ENCODE measurements at regions not wholly inside any gene's neighbourhood (a gene's known extent, or its start where the extent isn't known, plus 50 kb on each side); places are given as distances from the start of the nearest gene placed in this dataset.

GRCh38 chr16:9436175-9436574 is 344.7 kb downstream of the HAPSTR1 start:
- TF ChIP-seq, protein P1, sequence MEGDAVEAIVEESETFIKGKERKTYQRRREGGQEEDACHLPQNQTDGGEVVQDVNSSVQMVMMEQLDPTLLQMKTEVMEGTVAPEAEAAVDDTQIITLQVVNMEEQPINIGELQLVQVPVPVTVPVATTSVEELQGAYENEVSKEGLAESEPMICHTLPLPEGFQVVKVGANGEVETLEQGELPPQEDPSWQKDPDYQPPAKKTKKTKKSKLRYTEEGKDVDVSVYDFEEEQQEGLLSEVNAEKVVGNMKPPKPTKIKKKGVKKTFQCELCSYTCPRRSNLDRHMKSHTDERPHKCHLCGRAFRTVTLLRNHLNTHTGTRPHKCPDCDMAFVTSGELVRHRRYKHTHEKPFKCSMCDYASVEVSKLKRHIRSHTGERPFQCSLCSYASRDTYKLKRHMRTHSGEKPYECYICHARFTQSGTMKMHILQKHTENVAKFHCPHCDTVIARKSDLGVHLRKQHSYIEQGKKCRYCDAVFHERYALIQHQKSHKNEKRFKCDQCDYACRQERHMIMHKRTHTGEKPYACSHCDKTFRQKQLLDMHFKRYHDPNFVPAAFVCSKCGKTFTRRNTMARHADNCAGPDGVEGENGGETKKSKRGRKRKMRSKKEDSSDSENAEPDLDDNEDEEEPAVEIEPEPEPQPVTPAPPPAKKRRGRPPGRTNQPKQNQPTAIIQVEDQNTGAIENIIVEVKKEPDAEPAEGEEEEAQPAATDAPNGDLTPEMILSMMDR (IDR thresholded peaks at IDR 0.05): no peak
- TF ChIP-seq POLR2A (IDR thresholded peaks at IDR 0.05) (no peak), POLR2AphosphoS5 (IDR thresholded peaks at IDR 0.05) (no peak)

DNA sequence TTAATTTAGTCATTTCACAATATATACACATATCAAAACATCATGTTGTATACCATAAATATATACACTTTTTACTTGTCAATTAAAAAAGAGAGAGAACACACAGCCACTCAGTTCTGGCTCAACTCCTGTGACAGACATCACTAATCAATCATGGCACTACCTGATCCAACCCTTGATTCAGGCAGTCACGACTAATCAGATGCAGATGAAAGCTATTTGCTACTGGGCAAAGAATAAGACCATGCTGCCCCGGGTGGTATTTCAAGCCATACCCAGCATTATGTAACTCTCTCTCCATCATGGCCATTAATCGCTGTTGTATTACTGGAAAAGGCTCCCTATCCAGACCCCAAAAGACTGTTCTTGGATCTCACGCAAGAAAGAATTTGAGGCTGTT is 345.7 kb downstream of the HAPSTR1 start:
- intact Hi-C loops (cut with DNase I; ENCODE audit: low total_unique reads): no loop called here
- H3K27me3 ChIP-seq: peaks cover 0 to 5% of the 10 kb centered on the region in 2 donors
- TF ChIP-seq, protein P1 (IDR thresholded peaks at IDR 0.05): no peak
- no peak for TF ChIP-seq POLR2A (IDR thresholded peaks at IDR 0.05)
- TF ChIP-seq POLR2AphosphoS5 (IDR thresholded peaks at IDR 0.05): no peak
- no peaks in the 10 kb centered on the region for H3K9me3 ChIP-seq
- no peak overlapping the region for H3K4me3 ChIP-seq
- H3K4me1 ChIP-seq: no peaks in the 10 kb centered on the region
- H3K36me3 ChIP-seq: no peaks in the 10 kb centered on the region
- no peak overlapping the region for H3K27ac ChIP-seq
- DNase-seq (ENCODE audit: low spot score in 2 of 2): no peak

More at GRCh38 chr16:9436175-9436574, 344.7 kb downstream of the HAPSTR1 start:
- Histone ChIP-seq H3K36me3 (no peaks in the 10 kb centered on the region), H3K4me1 (no peaks in the 10 kb centered on the region), H3K27ac (no peak overlapping the region), H3K27me3 (peaks cover 0 to 5% of the 10 kb centered on the region in 2 donors), H3K9me3 (no peaks in the 10 kb centered on the region), H3K4me3 (no peak overlapping the region)
- no peak for DNase-seq (ENCODE audit: low spot score in 2 of 2)
- intact Hi-C loops (cut with DNase I; ENCODE audit: low total_unique reads): no loop called here

GRCh38 chr16:9438991-9439390 is 347.5 kb downstream of the HAPSTR1 start:
- TF ChIP-seq, protein P1 (IDR thresholded peaks at IDR 0.05): no peak
- TF ChIP-seq POLR2A (IDR thresholded peaks at IDR 0.05): no peak
- no peak for TF ChIP-seq POLR2AphosphoS5 (IDR thresholded peaks at IDR 0.05)
- Histone ChIP-seq H3K36me3 (no peaks in the 10 kb centered on the region), H3K4me1 (no peaks in the 10 kb centered on the region), H3K27me3 (peaks cover 0 to 5% of the 10 kb centered on the region in 2 donors), H3K9me3 (no peaks in the 10 kb centered on the region), H3K4me3 (no peak overlapping the region), H3K27ac (no peak overlapping the region)
- DNase-seq (ENCODE audit: low spot score in 2 of 2): no peak
- intact Hi-C loops (cut with DNase I; ENCODE audit: low total_unique reads): no loop called here

DNA sequence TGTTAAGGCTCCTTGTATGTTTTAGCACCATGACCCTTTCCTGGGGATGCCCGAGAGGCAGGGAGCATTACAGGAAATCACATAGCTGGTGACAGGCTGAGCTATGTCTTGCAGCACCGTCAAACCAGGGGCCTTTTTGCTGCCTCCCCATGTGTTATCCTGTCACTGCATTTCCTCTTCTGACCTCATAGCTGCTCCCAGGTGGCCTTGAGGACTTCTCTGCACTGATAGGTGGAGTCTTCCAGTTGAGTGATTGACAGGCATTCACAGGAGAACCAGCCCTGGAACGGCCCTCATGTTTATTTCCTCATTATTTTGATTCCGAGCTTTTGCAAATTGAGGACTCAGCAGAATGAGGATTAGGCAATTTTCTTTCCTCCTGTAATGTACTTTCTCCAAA is 349.6 kb downstream of the HAPSTR1 start:
- H3K4me1 ChIP-seq: no peaks in the 10 kb centered on the region
- DNase-seq (ENCODE audit: low spot score in 2 of 2): no peak
- H3K27me3 ChIP-seq: peaks cover 0 to 5% of the 10 kb centered on the region in 2 donors
- no peak overlapping the region for H3K4me3 ChIP-seq
- intact Hi-C loops (cut with DNase I; ENCODE audit: low total_unique reads): no loop called here
- no peak overlapping the region for H3K27ac ChIP-seq
- no peak for TF ChIP-seq POLR2A (IDR thresholded peaks at IDR 0.05)
- no peak for TF ChIP-seq POLR2AphosphoS5 (IDR thresholded peaks at IDR 0.05)
- TF ChIP-seq, protein P1 (IDR thresholded peaks at IDR 0.05): no peak
- no peaks in the 10 kb centered on the region for H3K9me3 ChIP-seq
- no peaks in the 10 kb centered on the region for H3K36me3 ChIP-seq

DNA sequence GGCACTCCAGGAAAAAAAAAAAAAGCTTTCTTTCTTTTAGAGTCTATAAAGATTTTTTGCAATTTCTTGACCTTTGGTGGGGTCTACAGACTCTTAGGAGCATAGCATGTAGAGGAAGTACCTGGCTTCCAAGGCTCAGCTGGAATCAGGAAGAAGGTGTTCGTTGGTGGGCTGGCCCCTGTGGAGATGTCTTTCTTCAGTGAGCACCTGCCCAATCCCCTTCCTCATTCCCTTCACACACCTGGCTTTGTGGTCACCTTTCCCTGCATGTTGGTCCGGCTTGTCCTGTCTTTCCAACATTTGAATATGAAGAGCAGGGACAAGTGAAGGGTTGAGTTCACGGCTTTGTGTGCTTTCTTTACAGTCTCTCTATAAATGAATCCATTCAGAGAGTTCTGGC is 352.4 kb downstream of the HAPSTR1 start:
- Histone ChIP-seq H3K36me3 (no peaks in the 10 kb centered on the region), H3K27ac (no peak overlapping the region), H3K4me1 (no peaks in the 10 kb centered on the region), H3K9me3 (no peaks in the 10 kb centered on the region), H3K4me3 (no peak overlapping the region), H3K27me3 (peaks cover 0 to under 1% of the 10 kb centered on the region in 2 donors)
- DNase-seq (ENCODE audit: low spot score in 2 of 2): no peak
- TF ChIP-seq, protein P1 (IDR thresholded peaks at IDR 0.05): no peak
- no peak for TF ChIP-seq POLR2A (IDR thresholded peaks at IDR 0.05)
- no peak for TF ChIP-seq POLR2AphosphoS5 (IDR thresholded peaks at IDR 0.05)
- intact Hi-C loops (cut with DNase I; ENCODE audit: low total_unique reads): no loop called here

Data from breast epithelium (tissue), 4 donors.